DMS153 treated with DMSO at 0.1 percent for 48 hours (cell line): ENCODE measurements at regions not wholly inside any gene's neighbourhood (a gene's known extent, or its start where the extent isn't known, plus 50 kb on each side); places are given as distances from the start of the nearest gene placed in this dataset.
"Not testable (repeated sequence)": the region's sequence is repeated elsewhere in the genome, so short reads cannot be mapped to it uniquely, and the experiment has no call there.

Experiments used
- DNase-seq: peaks from one replicate; lab custom pipeline; 2025; ENCODE audit not compliant: unreplicated experiment; lab: John Stamatoyannopoulos, UW

- no peak for DNase-seq
Measured at GRCh38 chr10:53357587-53357986, 585.0 kb upstream of the MBL2 start.

- no peak for DNase-seq
Measured at GRCh38 chr10:53356616-53357349, 584.2 kb upstream of the MBL2 start.

- DNase-seq, result not testable (repeated sequence)
Measured at GRCh38 chr10:53342531-53342930, 569.9 kb upstream of the MBL2 start.

DNA sequence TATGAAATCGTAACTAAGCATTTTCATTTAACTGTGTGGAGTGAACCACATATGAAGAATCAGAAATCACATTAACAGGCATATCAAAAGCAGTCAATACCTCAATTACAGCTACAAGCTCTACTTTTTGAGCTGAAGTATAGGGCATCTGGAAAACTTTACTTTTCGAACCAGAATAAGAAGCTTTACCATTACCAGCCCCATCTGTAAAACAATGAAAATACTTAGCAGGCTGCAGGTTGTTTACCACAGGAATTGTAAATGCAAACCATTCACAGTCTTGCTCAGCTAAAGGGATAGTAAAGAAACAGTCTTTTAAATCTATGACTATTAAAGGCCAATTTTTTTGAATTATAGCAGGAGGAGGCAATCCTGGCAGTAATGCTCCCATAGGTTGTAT, 565.6 kb upstream of the MBL2 start:
- DNase-seq, result not testable (repeated sequence)

GRCh38 chr10:53335803-53336422, 563.3 kb upstream of the MBL2 start:
- not testable (repeated sequence) for DNase-seq

- DNase-seq, result no peak
Measured at GRCh38 chr10:53331460-53331859, 558.9 kb upstream of the MBL2 start.

- not testable (repeated sequence) for DNase-seq
Measured at GRCh38 chr10:53326401-53327305, 554.1 kb upstream of the MBL2 start.

DNA sequence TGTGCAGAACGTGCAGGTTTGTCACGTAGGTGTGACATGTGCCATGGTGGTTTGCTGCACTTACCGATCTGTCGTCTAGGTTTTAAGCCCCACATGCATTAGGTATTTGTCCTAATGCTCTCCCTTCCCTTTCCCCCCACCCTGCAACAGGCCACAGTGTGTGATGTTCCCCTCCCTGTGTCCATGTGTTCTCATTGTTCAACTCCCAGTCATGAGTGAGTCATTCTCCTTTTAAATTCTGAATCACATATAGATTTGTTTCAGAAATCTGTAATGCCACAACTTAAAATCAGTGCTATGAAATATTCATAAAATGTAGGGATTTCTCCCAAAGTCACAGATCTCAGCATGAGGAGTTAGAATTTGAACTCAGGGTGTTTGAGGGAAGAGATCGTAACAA, 552.5 kb upstream of the MBL2 start:
- DNase-seq, result no peak

GRCh38 chr10:53315709-53316108, 543.1 kb upstream of the MBL2 start:
- DNase-seq, result no peak

- no peak for DNase-seq
Measured at GRCh38 chr10:53314876-53315275, 542.3 kb upstream of the MBL2 start.

DNA sequence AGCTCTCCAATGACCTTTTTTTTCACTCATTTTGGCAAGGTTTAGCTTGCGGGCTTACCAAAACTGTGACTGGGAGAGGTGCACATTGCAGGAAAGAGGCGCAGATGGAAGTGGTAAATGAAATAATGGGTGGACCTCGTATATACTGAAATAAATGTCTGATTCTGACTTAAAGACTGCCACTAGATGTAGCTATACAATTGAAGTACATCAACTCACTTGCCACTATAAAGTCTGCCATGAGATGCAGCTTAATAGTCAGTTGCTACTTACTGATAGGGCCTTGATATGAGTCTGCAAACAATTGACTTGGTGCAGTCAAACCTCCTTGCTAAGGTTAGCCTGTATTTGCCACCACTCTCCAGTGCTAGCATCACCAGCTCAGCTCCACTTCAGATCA, 525.9 kb upstream of the MBL2 start:
- DNase-seq, result no peak

DNA sequence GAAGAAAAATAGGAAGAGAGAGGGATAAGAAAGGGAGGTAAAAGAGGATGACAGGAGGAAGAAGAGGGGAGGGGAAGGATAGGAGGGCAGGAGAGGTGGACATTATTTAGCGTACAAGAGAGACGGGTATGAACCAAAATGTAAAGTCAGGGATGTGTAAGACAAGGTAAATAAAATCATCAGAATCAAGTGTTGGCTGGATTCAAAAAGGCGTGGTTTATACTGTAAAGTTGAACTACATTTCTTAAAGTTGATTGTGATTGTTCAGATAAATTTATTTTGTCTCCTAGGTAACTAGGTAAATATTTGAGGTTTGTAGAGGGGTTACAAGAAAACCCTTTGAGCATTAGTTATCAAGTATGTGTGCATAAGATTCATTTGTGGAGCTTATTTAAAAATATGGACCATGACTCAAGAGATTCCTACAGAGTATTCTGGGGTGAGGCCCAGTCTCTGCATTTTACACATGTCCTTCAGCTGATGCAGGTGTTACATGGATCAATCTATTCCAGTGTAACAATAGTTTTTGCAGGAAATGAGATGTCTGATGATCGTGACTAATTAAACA, 512.1 kb upstream of the MBL2 start:
- no peak for DNase-seq

DNA sequence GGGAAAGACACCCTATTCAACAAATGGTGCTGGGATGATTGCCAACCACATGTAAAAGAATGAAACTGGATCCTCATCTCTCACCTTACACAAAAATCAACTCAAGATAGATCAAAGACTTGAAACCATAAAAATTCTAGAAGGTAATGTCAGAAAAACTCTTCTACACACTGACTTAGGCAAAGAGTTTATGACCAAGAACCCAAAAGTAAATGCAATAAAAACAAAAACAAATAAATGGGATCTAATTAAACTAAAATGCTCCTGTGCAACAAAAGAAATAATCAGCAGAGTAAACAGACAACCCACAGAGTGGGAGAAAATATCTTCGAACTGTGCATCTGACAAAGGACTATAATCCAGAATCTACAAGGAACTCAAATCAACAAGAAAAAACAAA, 504.2 kb upstream of the MBL2 start:
- DNase-seq, result no peak

DNA sequence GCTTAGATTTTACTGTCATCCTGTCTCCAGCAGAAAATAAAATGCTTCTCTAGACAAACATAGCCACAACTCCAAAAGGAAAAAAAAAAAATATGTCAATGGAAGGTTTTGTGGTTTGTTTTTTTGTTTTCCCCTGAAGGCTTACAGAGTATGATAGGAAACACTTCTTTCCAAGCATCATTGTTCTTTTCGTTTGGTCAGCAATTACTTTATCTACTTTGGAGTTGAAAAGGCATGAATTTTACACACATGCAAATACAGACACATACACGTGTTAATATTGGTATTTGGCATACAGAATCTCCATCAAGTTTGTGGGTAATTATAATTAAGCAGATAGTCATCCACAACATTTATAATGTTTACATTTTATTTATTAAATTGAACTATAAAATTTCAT, 496.9 kb upstream of the MBL2 start:
- no peak for DNase-seq

DNA sequence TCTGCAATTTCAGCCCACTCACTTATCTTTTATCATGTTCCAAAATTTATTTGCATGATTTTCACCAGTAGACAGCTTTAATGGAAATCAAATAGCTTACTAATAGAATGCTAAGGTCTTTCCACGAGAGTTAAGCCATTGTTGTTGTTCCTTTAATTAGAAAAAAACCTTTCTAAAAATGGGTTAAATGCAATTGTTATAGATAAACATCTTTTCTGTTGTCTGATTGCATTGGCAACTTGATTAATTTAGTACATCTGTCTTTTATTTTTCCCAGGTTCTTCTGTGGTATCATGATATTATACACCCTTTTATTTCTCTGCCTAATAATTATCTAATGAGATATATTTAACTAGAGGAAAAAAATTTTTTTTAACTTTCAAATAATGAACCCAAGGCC, 487.6 kb upstream of the MBL2 start:
- DNase-seq, result no peak

- no peak for DNase-seq
Measured at GRCh38 chr10:53256623-53257022, 484.0 kb upstream of the MBL2 start.

DNA sequence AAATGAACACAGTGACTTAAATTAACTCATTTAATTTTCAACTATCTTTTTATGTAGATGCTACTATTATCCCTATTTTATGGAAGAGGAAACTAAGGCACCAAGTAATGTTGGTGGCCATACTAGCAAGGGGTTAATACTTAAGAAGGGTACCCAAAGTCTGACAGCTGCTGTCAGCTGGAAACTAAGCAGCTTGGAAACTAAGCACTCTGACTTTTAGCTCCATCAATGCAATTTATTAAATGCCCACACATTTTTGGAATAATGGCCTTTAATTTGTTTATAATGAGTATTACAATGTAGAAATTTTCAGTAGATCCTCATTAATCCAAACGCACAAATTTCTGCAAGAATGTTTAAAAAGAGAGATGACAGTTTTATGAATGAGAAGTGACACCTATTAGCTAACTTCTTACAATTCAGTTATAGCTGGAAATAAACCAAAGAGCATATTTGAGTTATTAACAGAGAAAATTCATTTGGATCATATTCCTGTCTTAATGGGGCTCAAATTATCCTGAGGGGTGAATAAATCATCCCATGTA, 483.1 kb upstream of the MBL2 start:
- no peak for DNase-seq

- no peak for DNase-seq
Measured at GRCh38 chr10:53253221-53253620, 480.6 kb upstream of the MBL2 start.

DNA sequence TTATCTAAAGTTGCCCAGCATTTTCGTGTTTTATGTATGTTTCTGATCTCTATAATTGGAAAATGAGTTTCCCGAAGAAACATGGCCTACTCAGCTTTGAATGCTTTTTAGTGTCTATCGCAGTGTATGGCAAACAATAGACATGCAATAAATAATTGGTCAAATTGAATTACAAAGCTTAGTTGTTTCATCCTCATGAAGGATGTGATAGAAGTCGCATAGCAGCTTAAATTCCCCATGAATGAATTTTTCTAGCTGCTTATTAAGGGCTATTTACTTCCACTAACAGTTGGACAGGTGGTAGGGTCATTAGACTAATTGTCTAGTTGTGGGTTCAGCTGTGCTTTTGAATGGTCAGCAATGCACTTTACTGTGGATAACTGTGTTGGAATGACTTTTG, 467.3 kb upstream of the MBL2 start:
- DNase-seq, result no peak

GRCh38 chr10:53236941-53237340, 464.4 kb upstream of the MBL2 start:
- DNase-seq, result no peak

GRCh38 chr10:53233749-53234148, 461.2 kb upstream of the MBL2 start:
- no peak for DNase-seq
